HUDEP-2 (cell line): ENCODE measurements at regions not wholly inside any gene's neighbourhood (a gene's known extent, or its start where the extent isn't known, plus 50 kb on each side); places are given as distances from the start of the nearest gene placed in this dataset.

Experiments
- DNase-seq, 76 experiments: peaks; one replicate each; lab custom pipeline; 2025; ENCODE audit not compliant: unreplicated experiment in 76 of 76; lab: John Stamatoyannopoulos, UW

- no peak for DNase-seq
These were observed 237.5 kb downstream of the NOL4 start for GRCh38 chr18:33987206-33987605.

GRCh38 chr18:33983126-33983525 is 241.6 kb downstream of the NOL4 start:
- no peak for DNase-seq

GRCh38 chr18:33960417-33960816 is 264.3 kb downstream of the NOL4 start:
- no peak for DNase-seq

GRCh38 chr18:33959609-33960008 is 265.1 kb downstream of the NOL4 start:
- DNase-seq = no peak

GRCh38 chr18:33957707-33958106 is 267.0 kb downstream of the NOL4 start:
- no peak for DNase-seq

- no peak for DNase-seq
These were observed 273.7 kb downstream of the NOL4 start for GRCh38 chr18:33951031-33951430.

GRCh38 chr18:33946336-33946735 is 278.4 kb downstream of the NOL4 start:
- no peak for DNase-seq

- DNase-seq = no peak
These were observed 280.2 kb downstream of the NOL4 start for GRCh38 chr18:33944493-33944892.

GRCh38 chr18:33937270-33937816 is 287.4 kb downstream of the NOL4 start:
- DNase-seq = no peak

GRCh38 chr18:33934258-33934657 is 290.5 kb downstream of the NOL4 start:
- DNase-seq = no peak

- peak in 1 of 76 experiments; percentile 19 for DNase-seq
These were observed 296.5 kb downstream of the NOL4 start for GRCh38 chr18:33928231-33928630.

- no peak for DNase-seq
These were observed 300.1 kb downstream of the NOL4 start for GRCh38 chr18:33924576-33924975.

GRCh38 chr18:33923980-33924379 is 300.7 kb downstream of the NOL4 start:
- DNase-seq = no peak

GRCh38 chr18:33918571-33918970 is 306.1 kb downstream of the NOL4 start:
- no peak for DNase-seq

- peak in 1 of 76 experiments; percentile 10 for DNase-seq
These were observed 308.5 kb downstream of the NOL4 start for GRCh38 chr18:33916200-33916599.

- DNase-seq = no peak
These were observed 310.3 kb downstream of the NOL4 start for GRCh38 chr18:33914399-33914798.

GRCh38 chr18:33906046-33906445 is 318.7 kb downstream of the NOL4 start:
- no peak for DNase-seq

GRCh38 chr18:33901894-33902512 is 322.7 kb downstream of the NOL4 start:
- DNase-seq = no peak

GRCh38 chr18:33900638-33901037 is 322.6 kb downstream of the ASXL3 start:
- DNase-seq = no peak

- no peak for DNase-seq
These were observed 320.4 kb downstream of the ASXL3 start for GRCh38 chr18:33898427-33898826.

- DNase-seq = no peak
These were observed 300.2 kb downstream of the ASXL3 start for GRCh38 chr18:33878213-33878612.

- DNase-seq = no peak
These were observed 297.1 kb downstream of the ASXL3 start for GRCh38 chr18:33875029-33875565.

GRCh38 chr18:33873112-33873511 is 295.1 kb downstream of the ASXL3 start:
- DNase-seq = no peak
